PFSK-1 (cell line): ENCODE measurements at regions not wholly inside any gene's neighbourhood (a gene's known extent, or its start where the extent isn't known, plus 50 kb on each side); places are given as distances from the start of the nearest gene placed in this dataset.

Experiments used
- POLR2AphosphoS5 ChIP-seq: IDR thresholded peaks from 2 replicates; pipeline ENCODE4 v1.6.1; 2012; ENCODE audit warnings: low read depth, mild to moderate bottlenecking, control low read depth, low read length, moderate library complexity
- SIN3A ChIP-seq: IDR thresholded peaks from 2 replicates; pipeline ENCODE4 v1.6.1; 2012; ENCODE audit warnings: mild to moderate bottlenecking, low read length, moderate library complexity, borderline replicate concordance; ENCODE audit not compliant: insufficient read depth
- TAF1 ChIP-seq: IDR thresholded peaks from 2 replicates; pipeline ENCODE4 v1.6.1; 2012; ENCODE audit warnings: low read length, control low read depth, borderline replicate concordance; ENCODE audit not compliant: insufficient read depth
- TF ChIP-seq, protein P1 (sequence below), 2 experiments: IDR thresholded peaks; 2 replicates each; pipeline versions ENCODE4 v1.6.1 to v1.8.0; 2011 to 2012; ENCODE audit warnings: low read depth in 2 of 2, low read length in 2 of 2, control low read depth in 1 of 2, inconsistent platforms in 1 of 2, mild to moderate bottlenecking in 1 of 2, moderate library complexity in 1 of 2; ENCODE audit not compliant: insufficient read depth in 1 of 2

DNA sequence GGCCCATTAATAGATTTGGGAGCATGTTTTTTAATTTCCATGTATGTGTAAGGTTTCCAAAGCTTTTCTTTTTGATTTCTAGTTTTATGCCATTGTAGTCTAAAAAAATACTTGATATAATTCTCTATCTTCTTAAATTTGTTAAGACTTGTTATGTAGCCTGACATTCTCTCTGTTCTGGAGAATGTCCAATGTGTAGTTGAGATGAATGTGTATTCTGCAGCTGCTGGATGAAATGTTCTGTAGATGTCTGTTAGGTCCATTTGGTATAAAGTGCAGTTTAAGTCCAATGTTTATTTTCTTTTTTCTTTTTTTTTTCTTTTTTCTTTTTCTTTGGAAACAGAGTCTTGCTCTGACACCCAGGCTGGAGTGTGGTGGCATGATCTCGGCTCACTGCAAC is 378.5 kb upstream of the MAD2L1 start:
- no peak for TF ChIP-seq POLR2AphosphoS5
- TF ChIP-seq, protein P1, sequence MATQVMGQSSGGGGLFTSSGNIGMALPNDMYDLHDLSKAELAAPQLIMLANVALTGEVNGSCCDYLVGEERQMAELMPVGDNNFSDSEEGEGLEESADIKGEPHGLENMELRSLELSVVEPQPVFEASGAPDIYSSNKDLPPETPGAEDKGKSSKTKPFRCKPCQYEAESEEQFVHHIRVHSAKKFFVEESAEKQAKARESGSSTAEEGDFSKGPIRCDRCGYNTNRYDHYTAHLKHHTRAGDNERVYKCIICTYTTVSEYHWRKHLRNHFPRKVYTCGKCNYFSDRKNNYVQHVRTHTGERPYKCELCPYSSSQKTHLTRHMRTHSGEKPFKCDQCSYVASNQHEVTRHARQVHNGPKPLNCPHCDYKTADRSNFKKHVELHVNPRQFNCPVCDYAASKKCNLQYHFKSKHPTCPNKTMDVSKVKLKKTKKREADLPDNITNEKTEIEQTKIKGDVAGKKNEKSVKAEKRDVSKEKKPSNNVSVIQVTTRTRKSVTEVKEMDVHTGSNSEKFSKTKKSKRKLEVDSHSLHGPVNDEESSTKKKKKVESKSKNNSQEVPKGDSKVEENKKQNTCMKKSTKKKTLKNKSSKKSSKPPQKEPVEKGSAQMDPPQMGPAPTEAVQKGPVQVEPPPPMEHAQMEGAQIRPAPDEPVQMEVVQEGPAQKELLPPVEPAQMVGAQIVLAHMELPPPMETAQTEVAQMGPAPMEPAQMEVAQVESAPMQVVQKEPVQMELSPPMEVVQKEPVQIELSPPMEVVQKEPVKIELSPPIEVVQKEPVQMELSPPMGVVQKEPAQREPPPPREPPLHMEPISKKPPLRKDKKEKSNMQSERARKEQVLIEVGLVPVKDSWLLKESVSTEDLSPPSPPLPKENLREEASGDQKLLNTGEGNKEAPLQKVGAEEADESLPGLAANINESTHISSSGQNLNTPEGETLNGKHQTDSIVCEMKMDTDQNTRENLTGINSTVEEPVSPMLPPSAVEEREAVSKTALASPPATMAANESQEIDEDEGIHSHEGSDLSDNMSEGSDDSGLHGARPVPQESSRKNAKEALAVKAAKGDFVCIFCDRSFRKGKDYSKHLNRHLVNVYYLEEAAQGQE (IDR thresholded peaks at IDR 0.05; ENCODE audit: insufficient read depth in 1 of 2, low read depth in 2 of 2, low read length in 2 of 2) = no peak
- no peak for TF ChIP-seq TAF1
- no peak for TF ChIP-seq SIN3A
